ENCODE measurements at regions not wholly inside any gene's neighbourhood (a gene's known extent, or its start where the extent isn't known, plus 50 kb on each side); places are given as distances from the start of the nearest gene placed in this dataset.
"Not testable (repeated sequence)": the region's sequence is repeated elsewhere in the genome, so short reads cannot be mapped to it uniquely, and the experiment has no call there.

DNA sequence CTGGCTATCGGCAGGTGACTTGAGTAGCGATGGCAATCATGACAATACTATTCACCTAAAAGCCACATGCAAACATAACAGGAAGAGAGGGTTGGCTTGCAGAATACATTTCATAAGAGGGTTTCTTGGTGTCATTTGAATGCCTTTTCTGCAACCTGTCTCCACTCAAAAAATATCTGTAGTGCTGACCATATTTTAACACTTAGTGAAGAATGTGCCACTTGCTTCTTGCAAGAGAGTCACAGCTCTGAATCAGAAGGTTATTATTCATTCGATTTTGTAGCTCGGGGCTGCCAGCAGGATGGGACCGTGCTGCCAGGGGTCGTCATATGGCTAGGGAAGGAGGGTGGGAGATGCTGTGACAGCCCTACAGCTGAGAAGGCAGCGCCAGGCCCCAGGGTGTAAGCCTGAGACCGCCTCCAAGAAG lies 152.0 kb upstream of the PITRM1 start:
- H3K9me3 ChIP-seq (ENCODE audit: control insufficient read depth, insufficient read depth, low read length) = no peaks in the 10 kb centered on the region; the same call in 1 of the 2 replicates
- no peak overlapping the region for H3K9ac ChIP-seq (ENCODE audit: low read depth, low read length)

GRCh38 chr10:3323865-3324498 lies 151.4 kb upstream of the PITRM1 start:
- Histone ChIP-seq H3K36me3 (ENCODE audit: insufficient read depth, low read length) (no peaks in the 10 kb centered on the region), H3K9ac (ENCODE audit: low read depth, low read length) (no peak overlapping the region), H3K9me3 (ENCODE audit: control insufficient read depth, insufficient read depth, low read length) (no peaks in the 10 kb centered on the region; the same call in 1 of the 2 replicates), H3K4me1 (ENCODE audit: insufficient read depth, low read length) (no peaks in the 10 kb centered on the region)

More for the DNA sequence above, 152.0 kb upstream of the PITRM1 start:
- Histone ChIP-seq H3K36me3 (ENCODE audit: insufficient read depth, low read length) (no peaks in the 10 kb centered on the region), H3K4me1 (ENCODE audit: insufficient read depth, low read length) (no peaks in the 10 kb centered on the region)

DNA sequence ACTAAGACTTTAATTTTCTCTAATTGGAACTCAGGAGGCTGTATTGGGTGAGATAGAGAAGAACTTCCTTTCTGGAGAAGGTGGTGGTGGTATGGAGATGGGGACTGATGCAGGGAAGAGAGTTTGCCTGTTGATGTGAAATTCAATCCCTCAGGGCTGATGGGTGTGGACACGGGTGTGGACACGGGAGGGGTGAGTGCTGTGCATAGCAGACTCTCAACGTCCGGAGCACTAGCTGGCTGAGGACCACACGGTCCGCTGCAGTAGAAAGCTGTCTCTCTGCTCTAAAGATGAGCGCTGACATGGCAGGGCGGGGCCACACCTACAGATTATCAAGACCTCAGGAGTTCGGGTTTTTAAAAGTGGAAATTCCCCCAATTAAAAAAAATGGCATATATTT lies 148.5 kb upstream of the PITRM1 start:
- Histone ChIP-seq H3K36me3 (ENCODE audit: insufficient read depth, low read length) (no peaks in the 10 kb centered on the region), H3K9me3 (ENCODE audit: control insufficient read depth, insufficient read depth, low read length) (no peaks in the 10 kb centered on the region; the same call in 1 of the 2 replicates), H3K4me1 (ENCODE audit: insufficient read depth, low read length) (no peaks in the 10 kb centered on the region), H3K9ac (ENCODE audit: low read depth, low read length) (no peak overlapping the region)

GRCh38 chr10:3319811-3320226 lies 147.2 kb upstream of the PITRM1 start:
- Histone ChIP-seq H3K4me1 (ENCODE audit: insufficient read depth, low read length) (no peaks in the 10 kb centered on the region), H3K9ac (ENCODE audit: low read depth, low read length) (no peak overlapping the region), H3K36me3 (ENCODE audit: insufficient read depth, low read length) (no peaks in the 10 kb centered on the region), H3K9me3 (ENCODE audit: control insufficient read depth, insufficient read depth, low read length) (no peaks in the 10 kb centered on the region; the same call in 1 of the 2 replicates)

- H3K36me3 ChIP-seq (ENCODE audit: insufficient read depth, low read length); H3K9me3 ChIP-seq (ENCODE audit: control insufficient read depth, insufficient read depth, low read length); H3K9ac ChIP-seq (ENCODE audit: low read depth, low read length); H3K4me1 ChIP-seq (ENCODE audit: insufficient read depth, low read length): not testable (repeated sequence)
These were observed 145.9 kb upstream of the PITRM1 start for GRCh38 chr10:3318480-3318807.

DNA sequence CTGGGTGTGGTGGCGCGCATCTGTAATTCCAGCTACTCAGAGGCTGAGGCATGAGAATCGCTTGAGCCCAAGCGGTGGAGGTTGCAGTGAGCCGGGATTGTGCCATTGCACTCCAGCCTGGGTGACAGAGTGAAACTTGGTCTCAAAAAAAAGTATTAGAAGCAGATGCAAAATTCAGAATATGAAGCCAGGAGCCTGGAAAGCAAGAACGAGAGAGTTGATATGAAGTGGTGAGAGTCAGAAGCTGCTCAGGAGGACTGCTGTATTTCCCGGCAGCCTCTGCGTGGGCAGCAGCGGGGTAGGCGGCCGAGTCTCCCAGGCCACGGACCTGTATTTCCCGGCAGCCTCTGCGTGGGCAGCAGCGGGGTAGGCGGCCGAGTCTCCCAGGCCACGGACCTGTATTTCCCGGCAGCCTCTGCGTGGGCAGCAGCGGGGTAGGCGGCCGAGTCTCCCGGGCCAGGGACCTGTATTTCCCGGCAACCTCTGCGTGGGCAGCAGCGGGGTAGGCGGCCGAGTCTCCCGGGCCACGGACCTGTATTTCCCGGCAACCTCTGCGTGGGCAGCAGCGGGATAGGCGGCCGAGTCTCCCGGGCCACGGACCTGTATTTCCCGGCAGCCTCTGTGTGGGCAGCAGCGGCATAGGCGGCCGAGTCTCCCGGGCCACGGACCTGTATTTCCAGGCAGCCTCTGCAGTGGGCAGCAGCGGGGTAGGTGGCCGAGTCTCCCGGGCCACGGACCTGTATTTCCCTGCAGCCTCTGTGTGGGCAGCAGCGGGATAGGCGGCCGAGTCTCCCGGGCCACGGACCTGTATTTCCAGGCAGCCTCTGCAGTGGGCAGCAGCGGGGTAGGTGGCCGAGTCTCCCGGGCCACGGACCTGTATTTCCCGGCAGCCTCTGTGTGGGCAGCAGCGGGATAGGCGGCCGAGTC lies 145.2 kb upstream of the PITRM1 start:
- not testable (repeated sequence) for H3K36me3 ChIP-seq (ENCODE audit: insufficient read depth, low read length); H3K4me1 ChIP-seq (ENCODE audit: insufficient read depth, low read length); H3K9ac ChIP-seq (ENCODE audit: low read depth, low read length); H3K9me3 ChIP-seq (ENCODE audit: control insufficient read depth, insufficient read depth, low read length)

DNA sequence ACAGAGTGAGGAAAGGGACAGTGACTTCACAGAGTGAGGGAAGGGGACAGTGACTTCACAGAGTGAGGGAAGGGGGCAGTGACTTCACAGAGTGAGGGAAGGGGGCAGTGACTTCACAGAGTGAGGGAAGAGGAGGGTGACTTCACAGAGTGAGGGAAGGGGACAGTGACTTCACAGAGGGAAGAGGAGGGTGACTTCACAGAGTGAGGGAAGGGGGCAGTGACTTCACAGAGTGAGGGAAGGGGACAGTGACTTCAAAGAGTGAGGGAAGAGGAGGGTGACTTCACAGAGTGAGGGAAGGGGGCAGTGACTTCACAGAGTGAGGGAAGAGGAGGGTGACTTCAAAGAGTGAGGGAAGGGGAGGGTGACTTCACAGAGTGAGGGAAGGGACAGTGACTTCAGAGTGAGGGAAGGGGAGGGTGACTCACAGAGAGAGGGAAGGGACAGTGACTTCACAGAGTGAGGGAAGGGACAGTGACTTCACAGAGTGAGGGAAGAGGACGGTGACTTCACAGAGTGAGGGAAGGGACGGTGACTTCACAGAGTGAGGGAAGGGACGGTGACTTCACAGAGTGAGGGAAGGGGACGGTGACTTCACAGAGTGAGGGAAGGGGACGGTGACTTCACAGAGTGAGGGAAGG lies 142.0 kb upstream of the PITRM1 start:
- H3K4me1 ChIP-seq (ENCODE audit: insufficient read depth, low read length); H3K36me3 ChIP-seq (ENCODE audit: insufficient read depth, low read length); H3K9ac ChIP-seq (ENCODE audit: low read depth, low read length); H3K9me3 ChIP-seq (ENCODE audit: control insufficient read depth, insufficient read depth, low read length): not testable (repeated sequence)

GRCh38 chr10:3313784-3314444 lies 141.3 kb upstream of the PITRM1 start:
- not testable (repeated sequence) for H3K9ac ChIP-seq (ENCODE audit: low read depth, low read length); H3K36me3 ChIP-seq (ENCODE audit: insufficient read depth, low read length); H3K9me3 ChIP-seq (ENCODE audit: control insufficient read depth, insufficient read depth, low read length); H3K4me1 ChIP-seq (ENCODE audit: insufficient read depth, low read length)

GRCh38 chr10:3312403-3312940 lies 139.9 kb upstream of the PITRM1 start:
- no peaks in the 10 kb centered on the region for H3K9me3 ChIP-seq (ENCODE audit: control insufficient read depth, insufficient read depth, low read length)
- no peaks in the 10 kb centered on the region for H3K36me3 ChIP-seq (ENCODE audit: insufficient read depth, low read length)
- no peak overlapping the region for H3K9ac ChIP-seq (ENCODE audit: low read depth, low read length)
- H3K4me1 ChIP-seq (ENCODE audit: insufficient read depth, low read length) = peaks cover 10% of the 10 kb centered on the region; the same call in 1 of the 2 replicates

GRCh38 chr10:3310016-3310784 lies 137.6 kb upstream of the PITRM1 start:
- H3K4me1 ChIP-seq (ENCODE audit: insufficient read depth, low read length) = peaks cover 10% of the 10 kb centered on the region; the same call in 1 of the 2 replicates
- no peaks in the 10 kb centered on the region for H3K36me3 ChIP-seq (ENCODE audit: insufficient read depth, low read length)
- H3K9me3 ChIP-seq (ENCODE audit: control insufficient read depth, insufficient read depth, low read length) = no peaks in the 10 kb centered on the region
- H3K9ac ChIP-seq (ENCODE audit: low read depth, low read length) = no peak overlapping the region

DNA sequence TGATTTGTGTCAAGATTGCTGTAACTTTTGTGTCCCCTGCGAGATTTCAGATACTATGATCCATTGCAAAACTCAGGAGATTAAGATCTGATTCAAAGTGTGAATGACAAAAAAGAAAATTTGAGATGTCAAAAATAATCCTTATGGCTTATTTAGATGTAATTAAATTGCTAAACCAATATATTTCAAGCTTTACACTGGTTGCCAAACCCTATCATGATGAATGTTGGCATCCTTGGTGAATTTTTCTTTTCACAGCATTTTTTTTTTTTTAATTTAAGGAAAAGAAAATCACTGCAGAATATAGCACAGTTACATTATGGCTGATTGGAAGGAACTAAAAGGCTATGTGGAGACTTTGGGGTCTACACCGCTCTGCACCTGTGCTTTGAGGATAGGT lies 133.5 kb upstream of the PITRM1 start:
- Histone ChIP-seq H3K4me1 (ENCODE audit: insufficient read depth, low read length) (no peaks in the 10 kb centered on the region), H3K36me3 (ENCODE audit: insufficient read depth, low read length) (no peaks in the 10 kb centered on the region), H3K9me3 (ENCODE audit: control insufficient read depth, insufficient read depth, low read length) (no peaks in the 10 kb centered on the region), H3K9ac (ENCODE audit: low read depth, low read length) (no peak overlapping the region)

- H3K9me3 ChIP-seq (ENCODE audit: control insufficient read depth, insufficient read depth, low read length) = no peaks in the 10 kb centered on the region; the same call in none of the 2 replicates
- no peaks in the 10 kb centered on the region for H3K36me3 ChIP-seq (ENCODE audit: insufficient read depth, low read length)
- H3K4me1 ChIP-seq (ENCODE audit: insufficient read depth, low read length) = 0 out of 2 replicates have a peak, but pooled peaks cover 3% of the 10 kb centered on the region
- no peak overlapping the region for H3K9ac ChIP-seq (ENCODE audit: low read depth, low read length)
These were observed 123.1 kb upstream of the PITRM1 start for GRCh38 chr10:3295582-3296151.

DNA sequence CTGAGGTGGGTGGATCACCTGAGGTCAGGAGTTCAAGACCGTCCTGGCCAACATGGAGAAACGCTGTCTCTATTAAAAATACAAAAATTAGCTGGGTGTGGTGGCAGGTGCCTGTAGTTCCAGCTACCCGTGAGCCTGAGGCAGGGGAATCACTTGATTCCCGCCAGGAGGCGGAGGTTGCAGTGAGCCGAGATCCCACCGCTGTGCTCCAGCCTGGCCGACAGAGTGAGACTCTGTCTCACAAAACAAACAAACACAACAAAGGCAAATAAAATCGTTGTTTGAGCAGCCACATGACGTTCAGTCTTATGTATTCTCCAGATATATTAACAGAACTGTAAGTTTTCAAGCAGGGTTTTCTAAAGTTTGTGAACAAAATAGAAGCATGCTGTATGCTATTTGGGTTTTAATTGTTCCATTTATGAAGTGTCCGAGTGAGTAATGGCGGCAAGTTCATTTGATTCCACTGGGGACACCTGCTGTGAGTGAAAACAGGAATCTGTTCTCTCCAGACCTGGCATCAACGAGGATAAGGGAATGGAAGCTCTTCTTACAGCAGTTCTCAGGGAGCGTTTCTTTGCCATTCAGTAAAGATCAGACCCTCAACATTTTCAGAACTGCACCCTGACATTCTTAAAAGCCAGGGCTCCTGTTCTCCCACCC lies 122.5 kb upstream of the PITRM1 start:
- Histone ChIP-seq H3K4me1 (ENCODE audit: insufficient read depth, low read length) (0 out of 2 replicates have a peak, but pooled peaks cover 3% of the 10 kb centered on the region), H3K36me3 (ENCODE audit: insufficient read depth, low read length) (no peaks in the 10 kb centered on the region), H3K9ac (ENCODE audit: low read depth, low read length) (no peak overlapping the region), H3K9me3 (ENCODE audit: control insufficient read depth, insufficient read depth, low read length) (no peaks in the 10 kb centered on the region)
